NCI-H1417 (cell line): ENCODE measurements at regions not wholly inside any gene's neighbourhood (a gene's known extent, or its start where the extent isn't known, plus 50 kb on each side); places are given as distances from the start of the nearest gene placed in this dataset.
"Not testable (repeated sequence)": the region's sequence is repeated elsewhere in the genome, so short reads cannot be mapped to it uniquely, and the experiment has no call there.

ENCODE experiments used
- DNase-seq, 3 experiments: peaks; one replicate each; lab custom pipeline; 2025; lab: John Stamatoyannopoulos, UW

GRCh38 chr3:197406266-197406665, 107.9 kb upstream of the DLG1 start:
- no peak for DNase-seq

- DNase-seq = no peak
Observed at GRCh38 chr3:197404754-197405153, 106.3 kb upstream of the DLG1 start.

GRCh38 chr3:197404030-197404429, 105.6 kb upstream of the DLG1 start:
- DNase-seq = no peak

GRCh38 chr3:197402401-197402800, 104.0 kb upstream of the DLG1 start:
- not testable (repeated sequence) for DNase-seq

GRCh38 chr3:197399486-197399885, 101.1 kb upstream of the DLG1 start:
- DNase-seq = no peak

- DNase-seq = no peak
Observed at GRCh38 chr3:197398286-197398878, 100.0 kb upstream of the DLG1 start.

GRCh38 chr3:197397838-197398237, 99.4 kb upstream of the DLG1 start:
- no peak for DNase-seq

- DNase-seq = no peak
Observed at GRCh38 chr3:197394464-197395321, 96.3 kb upstream of the DLG1 start.

- not testable (repeated sequence) for DNase-seq
Observed at GRCh38 chr3:197394126-197394463, 95.7 kb upstream of the DLG1 start.

GRCh38 chr3:197393711-197394110, 95.3 kb upstream of the DLG1 start:
- DNase-seq = no peak

- no peak for DNase-seq
Observed at GRCh38 chr3:197392961-197393360, 94.5 kb upstream of the DLG1 start.

GRCh38 chr3:197381371-197381770, 83.0 kb upstream of the DLG1 start:
- no peak for DNase-seq

- DNase-seq = peak; percentile 5 to 78 (median 47)
Observed at GRCh38 chr3:197380786-197381185, 82.4 kb upstream of the DLG1 start.

GRCh38 chr3:197378985-197379718, 80.7 kb upstream of the DLG1 start:
- DNase-seq = no peak

GRCh38 chr3:197376735-197377555, 78.5 kb upstream of the DLG1 start:
- DNase-seq = no peak

- no peak for DNase-seq
Observed at GRCh38 chr3:197376020-197376419, 77.6 kb upstream of the DLG1 start.

- no peak for DNase-seq
Observed at GRCh38 chr3:197375001-197375441, 76.6 kb upstream of the DLG1 start.

- no peak for DNase-seq
Observed at GRCh38 chr3:197373096-197373495, 74.7 kb upstream of the DLG1 start.

- DNase-seq = no peak
Observed at GRCh38 chr3:197372047-197372661, 73.7 kb upstream of the DLG1 start.

- peak; percentile 75 to 98 (median 97) for DNase-seq
Observed at GRCh38 chr3:197371591-197372046, 73.2 kb upstream of the DLG1 start.

GRCh38 chr3:197369545-197369944, 71.1 kb upstream of the DLG1 start:
- DNase-seq = no peak
